NB4 (cell line): ENCODE measurements at regions not wholly inside any gene's neighbourhood (a gene's known extent, or its start where the extent isn't known, plus 50 kb on each side); places are given as distances from the start of the nearest gene placed in this dataset.

Experiments used
- POLR2A ChIP-seq: IDR thresholded peaks from 2 replicates; pipeline ENCODE4 v1.6.1; 2011; ENCODE audit warnings: mild to moderate bottlenecking; ENCODE audit not compliant: insufficient read length; ENCODE audit errors: extremely low read depth
- TF ChIP-seq, protein P1 (sequence below): IDR thresholded peaks from one replicate; pipeline ENCODE4 v1.5.1; 2012; ENCODE audit warnings: low read depth, low read length

DNA sequence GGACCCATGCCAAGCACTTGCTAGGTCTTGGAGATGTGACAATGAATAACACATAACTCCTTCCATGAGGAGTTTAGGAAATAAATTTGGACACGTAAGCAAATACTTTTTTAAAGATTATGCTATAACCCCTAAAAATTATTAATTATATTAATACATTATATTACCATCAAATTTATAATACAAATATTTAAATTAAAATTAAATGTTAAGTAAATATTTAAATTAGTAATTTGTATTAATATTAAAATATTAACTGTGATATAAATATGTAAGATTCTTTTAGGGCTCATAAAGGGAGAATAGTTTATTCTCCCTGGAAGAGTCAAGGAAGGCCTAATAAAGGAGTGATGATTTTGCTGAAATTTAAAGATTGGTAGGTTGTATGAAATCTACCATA lies 121.1 kb downstream of the RAP2A start:
- TF ChIP-seq, protein P1, sequence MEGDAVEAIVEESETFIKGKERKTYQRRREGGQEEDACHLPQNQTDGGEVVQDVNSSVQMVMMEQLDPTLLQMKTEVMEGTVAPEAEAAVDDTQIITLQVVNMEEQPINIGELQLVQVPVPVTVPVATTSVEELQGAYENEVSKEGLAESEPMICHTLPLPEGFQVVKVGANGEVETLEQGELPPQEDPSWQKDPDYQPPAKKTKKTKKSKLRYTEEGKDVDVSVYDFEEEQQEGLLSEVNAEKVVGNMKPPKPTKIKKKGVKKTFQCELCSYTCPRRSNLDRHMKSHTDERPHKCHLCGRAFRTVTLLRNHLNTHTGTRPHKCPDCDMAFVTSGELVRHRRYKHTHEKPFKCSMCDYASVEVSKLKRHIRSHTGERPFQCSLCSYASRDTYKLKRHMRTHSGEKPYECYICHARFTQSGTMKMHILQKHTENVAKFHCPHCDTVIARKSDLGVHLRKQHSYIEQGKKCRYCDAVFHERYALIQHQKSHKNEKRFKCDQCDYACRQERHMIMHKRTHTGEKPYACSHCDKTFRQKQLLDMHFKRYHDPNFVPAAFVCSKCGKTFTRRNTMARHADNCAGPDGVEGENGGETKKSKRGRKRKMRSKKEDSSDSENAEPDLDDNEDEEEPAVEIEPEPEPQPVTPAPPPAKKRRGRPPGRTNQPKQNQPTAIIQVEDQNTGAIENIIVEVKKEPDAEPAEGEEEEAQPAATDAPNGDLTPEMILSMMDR, result no peak
- no peak for TF ChIP-seq POLR2A
